Stimulated activated CD4-positive, alpha-beta T cell treated with anti-CD3 and anti-CD28 coated beads, Interleukin-4, amount 100 ng/mL, for 24 hours (primary cell): ENCODE measurements at regions not wholly inside any gene's neighbourhood (a gene's known extent, or its start where the extent isn't known, plus 50 kb on each side); places are given as distances from the start of the nearest gene placed in this dataset.

Source experiments
- DNase-seq: peaks from one replicate; pipeline ENCODE4 v3.0.0-alpha.2; 2020

DNA sequence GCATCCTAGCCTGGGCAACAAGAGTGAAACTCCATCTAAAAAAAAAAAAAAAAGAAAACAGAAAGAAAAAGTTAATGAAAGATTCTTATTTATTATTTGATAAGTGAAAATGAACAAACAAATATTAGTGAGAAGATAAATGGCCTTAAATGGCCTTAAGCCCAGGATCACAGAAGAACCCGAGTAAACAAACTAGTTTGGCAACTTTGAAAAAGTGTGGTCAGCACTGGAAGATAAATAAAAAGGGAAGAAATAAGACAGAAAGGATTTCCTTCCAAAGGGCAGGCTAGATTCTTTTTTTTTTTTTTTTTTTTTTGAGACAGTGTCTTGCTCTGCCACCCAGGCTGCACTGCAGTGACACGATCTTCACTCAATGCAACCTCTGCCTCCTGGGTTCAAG lies 692.4 kb downstream of the CPS1 start:
- DNase-seq, result no peak

DNA sequence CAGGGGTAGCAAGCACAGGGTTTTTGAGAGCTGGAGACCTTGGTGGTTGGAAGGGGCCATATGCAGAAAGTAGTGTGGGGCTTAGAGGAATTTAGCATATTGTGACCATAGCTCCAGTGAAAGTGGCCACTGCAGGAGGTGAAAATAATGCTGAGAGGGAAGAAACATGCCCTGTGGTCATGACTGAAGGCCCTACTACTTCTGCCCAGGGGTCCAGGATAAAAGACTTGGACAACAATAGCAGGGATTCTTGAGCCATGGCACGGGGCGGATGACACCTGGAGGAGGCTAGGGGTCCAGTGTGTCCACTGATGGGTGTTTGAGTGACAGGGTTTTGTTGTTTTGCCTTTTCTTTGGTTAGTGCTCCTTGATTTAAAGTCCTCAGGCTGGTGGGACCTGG lies 694.6 kb downstream of the CPS1 start:
- DNase-seq, result no peak

DNA sequence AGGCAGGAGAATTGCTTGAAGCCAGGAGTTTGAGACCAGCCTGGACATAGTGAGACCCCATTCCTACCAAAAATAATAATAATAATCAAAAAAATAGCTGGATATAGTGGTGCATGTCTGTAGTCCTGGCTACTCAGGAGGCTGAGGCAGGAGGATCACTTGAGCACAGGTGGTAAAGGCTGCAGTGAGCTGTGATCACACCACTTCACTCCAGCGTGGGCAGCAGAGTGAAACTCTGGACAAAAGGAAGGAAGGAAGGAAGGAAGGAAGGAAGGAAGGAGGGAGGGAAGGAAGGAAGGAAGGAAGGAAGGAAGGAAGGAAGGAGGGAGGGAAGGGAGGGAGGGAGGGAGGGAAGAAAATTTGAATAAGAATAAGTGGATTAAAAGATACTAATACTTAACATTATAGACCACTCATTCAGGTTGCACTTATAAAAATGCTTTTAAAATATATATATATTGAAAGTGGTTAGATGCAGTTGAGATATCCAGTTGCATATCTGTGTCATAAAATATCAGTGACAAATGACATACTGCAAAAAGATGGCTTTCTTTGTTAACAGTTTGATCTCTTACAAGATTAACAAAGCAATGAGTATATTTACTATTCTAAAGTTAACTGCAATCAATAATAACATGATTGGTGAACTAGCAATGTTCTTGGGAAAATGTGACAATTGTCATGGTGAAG lies 702.4 kb downstream of the CPS1 start:
- DNase-seq, result no peak

DNA sequence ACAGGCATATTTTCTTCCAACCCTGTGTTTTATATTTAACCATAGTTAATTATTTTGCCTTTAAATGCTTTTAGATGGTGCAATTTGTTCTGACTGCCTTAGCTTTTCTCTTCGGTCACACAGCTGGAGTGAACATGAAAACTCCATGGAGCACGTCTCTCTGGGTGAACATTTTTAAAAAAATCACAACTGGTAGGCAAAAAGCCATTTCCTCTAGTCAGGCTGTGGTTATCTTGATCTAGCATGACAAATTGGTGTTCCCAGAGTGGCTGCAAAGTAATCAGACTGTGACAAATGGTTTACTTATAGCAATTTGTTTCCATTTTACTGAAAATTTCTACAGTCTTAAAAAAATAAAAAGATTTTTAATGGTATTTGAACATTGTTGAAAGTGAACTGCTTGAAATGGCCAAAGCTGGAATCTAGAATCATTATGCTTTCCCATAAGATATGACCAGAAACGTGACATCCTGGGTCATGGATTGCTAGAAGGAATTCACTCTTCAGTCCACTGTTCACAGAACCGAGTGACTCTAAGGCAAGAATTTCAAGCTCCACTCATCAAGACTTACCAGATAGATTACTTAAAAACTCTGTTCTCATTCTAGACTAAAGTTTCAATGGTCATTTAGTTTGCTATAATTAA lies 703.6 kb downstream of the CPS1 start:
- no peak for DNase-seq

DNA sequence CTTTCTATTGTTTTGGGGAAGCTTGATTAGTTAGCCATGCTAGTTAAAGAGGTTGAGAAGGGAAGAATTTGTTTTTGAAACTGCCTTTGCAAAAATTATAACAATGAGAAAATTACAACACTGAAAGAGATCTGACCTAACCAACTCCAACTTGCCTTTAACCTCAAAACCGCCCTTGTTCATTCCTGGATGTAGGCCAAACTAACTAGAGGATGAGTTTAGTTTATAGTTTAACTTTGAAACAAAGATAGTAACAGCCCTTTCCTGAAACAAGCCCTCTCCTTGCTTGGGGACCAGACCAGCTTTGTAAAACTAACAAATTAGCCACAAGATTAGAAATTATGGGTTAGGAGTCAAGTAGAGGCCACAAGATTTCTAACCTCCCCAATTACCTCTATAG lies 713.9 kb downstream of the CPS1 start:
- no peak for DNase-seq

DNA sequence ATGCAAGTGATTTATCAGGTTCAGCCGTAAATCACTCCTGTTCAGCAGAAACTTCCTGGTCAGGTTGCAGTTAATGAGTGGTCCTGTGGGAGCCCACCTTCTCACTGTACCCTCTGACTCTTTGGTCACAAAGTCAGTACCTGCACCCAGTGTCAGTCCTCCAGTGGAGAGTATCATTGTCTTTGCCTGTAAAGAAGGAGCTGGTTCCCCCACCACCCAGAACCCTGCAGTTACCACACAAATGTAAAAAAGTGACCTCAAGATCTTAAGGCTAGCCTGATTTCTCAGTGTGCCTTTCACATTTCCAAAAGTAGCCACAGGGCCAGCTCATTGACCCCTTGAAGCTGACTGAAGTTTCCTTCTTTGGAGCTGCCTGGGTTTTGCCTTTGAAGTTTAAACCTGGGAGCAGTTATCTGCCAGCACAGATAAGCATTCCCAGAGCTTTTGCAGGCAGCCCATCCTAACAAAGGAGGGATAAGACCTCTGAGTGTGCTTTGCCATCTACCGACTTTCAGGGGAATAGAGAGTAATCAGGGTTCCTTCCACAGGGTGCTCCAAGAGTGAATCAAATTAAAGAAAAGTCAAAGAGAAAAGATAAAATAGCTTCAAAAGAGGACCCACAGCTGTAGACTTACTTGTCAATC lies 725.2 kb downstream of the CPS1 start:
- DNase-seq, result no peak

DNA sequence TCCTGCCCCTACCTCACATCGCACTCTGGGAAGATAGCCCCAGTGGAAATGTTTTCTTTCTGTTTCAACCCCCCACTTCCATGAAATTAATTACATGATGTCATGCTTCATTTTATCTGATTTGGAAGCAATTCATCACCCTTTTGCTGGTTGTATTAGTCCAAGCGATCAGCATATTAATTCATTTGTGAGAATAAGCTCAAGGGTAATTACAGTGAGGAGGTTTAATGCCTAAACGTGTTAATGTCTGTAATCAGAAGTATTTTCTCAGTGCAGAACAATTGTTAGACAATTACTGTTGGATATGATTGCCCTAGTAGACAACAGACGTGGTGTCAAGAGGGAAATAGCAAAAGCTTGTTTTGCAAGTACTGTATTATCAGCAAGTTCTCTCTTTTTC lies 746.3 kb downstream of the CPS1 start:
- DNase-seq, result no peak

DNA sequence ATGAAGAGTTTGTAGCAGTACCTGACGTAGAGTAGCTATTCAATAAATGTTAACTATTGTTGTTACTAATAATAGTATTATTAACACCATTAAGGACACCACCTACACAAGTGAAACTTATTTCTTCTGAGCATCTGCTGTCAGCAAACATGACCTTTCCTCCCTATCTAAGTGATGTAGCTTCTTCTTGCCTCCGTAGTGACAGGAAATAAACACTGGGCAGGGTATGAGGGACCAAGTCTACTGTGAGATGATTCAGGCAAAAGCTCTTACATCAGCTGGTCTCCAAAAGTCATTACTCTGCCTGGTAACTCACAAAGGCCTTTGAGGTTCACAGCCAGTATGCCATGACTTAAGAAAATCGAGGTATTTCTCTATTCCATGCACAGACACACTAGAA lies 750.5 kb downstream of the CPS1 start:
- no peak for DNase-seq
